Stimulated activated CD8-positive, alpha-beta memory T cell treated with anti-CD3 and anti-CD28 coated beads, Interleukin-2, amount 100 ng/mL, for 48 hours (primary cell): ENCODE measurements at regions not wholly inside any gene's neighbourhood (a gene's known extent, or its start where the extent isn't known, plus 50 kb on each side); places are given as distances from the start of the nearest gene placed in this dataset.
A peak's percentile ranks its signal among the peaks of the same experiment; 100 is the strongest.

Experiments used
- DNase-seq, 2 donors: peaks; one replicate each; pipeline ENCODE4 v3.0.0-alpha.2; 2020; ENCODE audit warnings: low read depth in 2 of 2

DNA sequence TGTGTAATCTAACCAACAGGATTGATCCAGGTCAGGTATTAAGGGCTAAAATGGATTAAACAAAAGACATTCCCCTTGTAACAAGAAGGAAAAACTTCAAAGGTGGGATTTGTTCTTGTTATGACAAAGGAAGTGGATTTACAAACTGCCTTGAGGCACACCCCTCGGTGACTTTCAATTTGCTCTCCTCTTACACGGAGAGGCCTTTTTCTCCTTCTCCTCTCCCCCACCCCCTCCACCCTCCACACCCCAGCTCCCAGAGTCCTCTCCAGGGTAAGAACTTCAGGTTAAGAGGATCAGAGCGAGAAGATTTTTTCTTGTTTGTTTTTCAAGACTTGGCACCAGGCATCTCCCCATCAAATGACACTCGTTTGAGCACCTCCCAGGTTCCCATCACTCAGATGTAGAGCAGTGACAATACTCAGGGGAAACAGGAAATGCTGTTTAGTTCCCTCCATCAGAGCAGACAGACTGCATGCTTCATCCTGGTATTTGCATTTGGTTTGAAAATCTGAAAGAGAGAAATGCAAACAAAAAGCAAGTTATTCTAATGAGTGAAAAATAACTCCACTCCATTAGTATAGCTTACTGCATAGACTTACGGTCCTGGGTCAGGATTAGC lies 77.6 kb upstream of the TMEM260 start:
- no peak for DNase-seq

DNA sequence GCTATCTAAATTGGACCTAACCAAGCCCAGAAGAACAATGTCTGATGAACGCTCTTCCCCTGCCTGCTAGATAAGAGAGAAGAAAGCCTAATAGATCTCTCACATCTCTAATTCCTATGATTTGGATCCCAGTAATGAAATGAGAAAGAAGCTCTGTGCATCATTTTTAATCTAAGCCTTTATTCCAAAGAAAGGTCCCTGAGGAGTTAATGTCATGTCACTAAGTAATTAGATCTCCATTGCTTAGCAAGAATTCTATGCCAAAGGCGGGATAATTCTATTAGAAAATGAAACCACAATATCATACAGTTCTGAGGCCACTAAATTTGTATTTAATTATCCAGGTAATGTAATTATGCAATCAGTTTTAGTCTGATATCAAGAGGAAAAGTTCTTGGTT lies 74.2 kb upstream of the TMEM260 start:
- no peak for DNase-seq

DNA sequence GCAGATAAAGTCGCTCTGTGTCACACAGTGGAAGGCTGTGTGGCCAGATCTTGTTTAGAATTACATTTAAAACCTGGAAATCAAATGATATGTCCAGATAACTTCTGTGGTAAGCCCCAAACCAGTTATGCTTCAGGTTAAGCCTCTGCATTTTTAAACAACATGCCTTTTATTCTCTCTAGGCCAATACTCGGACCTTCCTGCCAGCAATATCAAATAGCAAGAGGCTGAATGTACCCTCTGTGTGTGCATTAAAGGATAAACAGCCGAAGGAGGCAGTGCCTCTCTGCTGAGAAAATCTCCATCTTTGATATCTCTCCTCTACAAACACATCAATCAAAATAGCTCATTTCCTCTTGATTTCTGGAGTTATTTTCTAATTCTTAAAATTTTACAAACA lies 67.1 kb upstream of the TMEM260 start:
- no peak for DNase-seq

DNA sequence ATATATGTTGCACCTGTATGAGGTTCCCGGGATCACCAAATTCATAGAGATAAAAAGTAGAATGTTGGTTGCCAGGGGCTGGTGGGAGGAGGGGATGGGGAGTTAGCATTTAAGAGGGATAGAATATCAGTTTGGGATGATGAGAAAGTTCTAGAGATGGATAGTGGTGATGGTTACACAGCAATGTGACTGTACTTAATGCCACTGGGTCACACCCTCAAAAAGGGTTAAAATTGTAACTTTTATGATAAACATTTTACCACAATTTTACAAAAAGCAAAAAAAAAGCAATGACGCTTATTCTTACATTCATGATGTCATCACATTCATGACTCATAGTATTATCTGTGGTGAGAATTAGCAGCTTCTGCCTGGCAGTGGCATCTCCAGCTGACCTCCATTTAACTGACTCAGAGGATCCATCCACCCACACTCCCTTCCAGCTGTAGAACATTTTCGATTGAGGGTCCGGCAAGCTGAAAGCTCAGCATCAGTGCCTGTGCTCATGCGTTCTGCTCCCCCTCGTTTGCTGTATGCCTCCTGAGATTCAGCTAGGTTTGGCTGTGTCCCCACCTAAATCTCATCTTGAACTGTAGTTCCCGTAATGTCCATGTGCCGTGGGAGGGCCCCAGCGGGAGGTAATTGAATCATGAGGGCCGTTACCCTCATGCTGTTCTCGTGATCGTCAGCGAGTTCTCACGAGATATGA lies 64.8 kb upstream of the TMEM260 start:
- peak; percentile 2 for DNase-seq

DNA sequence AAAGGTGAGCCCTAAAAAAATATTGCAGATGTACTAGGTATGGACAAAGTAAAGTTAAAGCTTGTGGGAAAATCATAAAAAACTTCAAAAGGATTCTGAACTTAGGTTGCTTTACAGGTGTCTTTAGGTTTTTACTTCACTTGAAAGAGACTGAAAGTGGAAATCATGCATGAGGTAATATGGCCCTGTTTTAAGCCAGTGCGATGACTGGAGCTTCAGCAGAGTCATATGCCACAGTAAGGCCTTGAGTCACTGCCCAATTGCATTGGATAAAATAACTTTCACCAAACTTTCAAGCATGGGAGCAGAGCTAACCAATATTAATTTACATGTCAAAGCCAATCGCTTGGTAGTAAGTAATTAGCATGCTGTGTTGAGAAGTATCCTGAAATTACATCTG lies 63.9 kb upstream of the TMEM260 start:
- DNase-seq = no peak

DNA sequence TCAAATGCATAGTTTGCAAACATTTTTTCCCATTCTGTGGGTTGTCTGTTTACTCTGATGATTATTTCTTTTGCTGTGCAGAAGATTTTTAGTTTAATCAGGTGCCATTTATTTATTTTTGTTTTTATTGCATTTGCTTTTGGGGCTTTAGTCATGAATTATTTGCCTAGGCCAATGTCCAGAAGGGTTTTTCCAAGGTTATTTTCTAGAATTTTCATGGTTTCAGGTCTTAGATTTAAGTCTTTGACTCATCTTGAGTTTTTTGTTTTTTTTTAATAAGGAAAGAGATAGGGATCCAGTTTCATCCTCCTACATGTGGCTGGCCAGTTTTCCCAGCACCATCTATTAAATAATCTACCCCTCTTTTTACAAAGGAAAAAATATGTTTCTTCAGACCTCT lies 57.2 kb upstream of the TMEM260 start:
- no peak for DNase-seq

DNA sequence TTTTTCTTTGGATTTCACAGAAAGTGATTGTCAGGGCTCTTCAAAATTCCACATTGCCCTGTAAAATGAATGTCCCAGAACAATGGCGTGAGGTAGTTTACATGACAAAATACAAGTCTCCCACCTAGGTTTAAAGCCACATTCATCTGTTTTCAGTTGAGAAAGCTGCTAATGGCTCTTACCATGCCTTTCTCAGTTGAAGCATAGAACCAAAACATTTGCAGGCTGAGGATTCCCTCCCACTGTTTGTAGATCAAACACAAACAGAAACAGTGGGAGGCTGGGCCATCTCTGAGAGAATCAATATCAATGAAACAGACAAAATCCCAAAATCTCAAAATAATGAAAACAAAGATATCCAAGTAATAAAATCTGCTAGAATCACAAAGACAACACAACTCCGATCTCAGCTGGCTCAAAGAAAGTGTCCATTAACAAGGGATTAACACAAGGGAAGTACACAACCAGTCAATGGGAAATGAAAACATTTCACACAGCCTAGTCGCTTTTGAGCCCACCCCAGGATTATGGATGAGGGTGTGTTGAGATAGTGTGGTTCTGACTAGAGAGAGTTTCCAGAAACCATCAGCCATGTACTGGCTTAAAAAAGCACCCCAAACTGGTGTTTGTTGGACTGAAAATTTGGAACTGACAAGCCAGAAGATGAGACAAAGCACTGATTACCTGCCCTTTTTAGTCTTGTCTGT lies 54.5 kb upstream of the TMEM260 start:
- no peak for DNase-seq

DNA sequence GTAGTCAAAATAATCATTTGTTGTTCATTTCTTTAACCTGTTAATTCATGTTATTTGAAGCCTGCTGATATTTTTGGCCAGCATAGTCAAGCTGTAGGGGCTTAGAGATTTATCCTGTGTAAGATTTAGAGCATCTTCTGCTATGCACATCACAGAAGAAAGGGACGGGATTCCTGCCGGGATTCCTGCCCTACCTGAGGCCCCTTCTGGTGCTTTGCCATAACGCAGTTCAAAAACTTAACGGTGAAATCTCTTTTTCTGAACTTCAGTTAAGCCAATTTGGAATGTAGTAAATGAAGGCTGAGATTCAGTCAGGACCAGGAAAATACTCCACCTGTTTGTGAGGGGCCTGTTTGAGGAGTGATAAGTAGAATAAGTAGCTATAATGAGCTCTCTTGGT lies 50.7 kb upstream of the TMEM260 start:
- DNase-seq = no peak
